GM10266 (cell line): ENCODE measurements at regions not wholly inside any gene's neighbourhood (a gene's known extent, or its start where the extent isn't known, plus 50 kb on each side); places are given as distances from the start of the nearest gene placed in this dataset.

Experiments used
- DNase-seq: peaks from one replicate; pipeline ENCODE4 v3.0.0; 2012; ENCODE audit errors: extremely low spot score
- CTCF ChIP-seq: IDR thresholded peaks from 2 replicates; pipeline ENCODE4 v1.5.1; 2012; ENCODE audit warnings: mild to moderate bottlenecking, low read depth; ENCODE audit not compliant: control insufficient read depth, insufficient read depth; ENCODE audit errors: missing control alignments

DNA sequence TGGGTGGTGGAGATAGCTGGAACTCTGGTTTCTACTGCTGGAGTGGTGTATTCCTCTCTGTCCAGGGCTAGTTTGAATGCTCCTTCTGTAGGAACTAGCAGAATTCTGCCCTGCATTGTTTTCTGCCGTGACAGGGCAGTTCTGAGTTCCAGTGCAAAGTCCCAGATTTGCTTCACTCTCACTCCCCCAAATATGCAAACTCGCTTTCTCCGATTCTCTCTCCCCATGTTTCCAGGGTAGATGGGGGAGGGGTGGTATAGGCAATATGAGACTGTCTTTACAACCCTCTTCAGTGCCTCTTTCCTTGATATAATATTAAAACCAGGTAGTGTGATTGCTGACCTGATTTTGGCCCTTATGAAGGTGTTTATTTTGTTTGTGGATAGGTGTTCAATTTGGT lies 693.3 kb upstream of the GRM3 start:
- TF ChIP-seq CTCF = no peak

GRCh38 chr7:85947767-85948166 lies 695.9 kb upstream of the GRM3 start:
- no peak for DNase-seq
- no peak for TF ChIP-seq CTCF

More for the DNA sequence above, 693.3 kb upstream of the GRM3 start:
- DNase-seq = no peak

DNA sequence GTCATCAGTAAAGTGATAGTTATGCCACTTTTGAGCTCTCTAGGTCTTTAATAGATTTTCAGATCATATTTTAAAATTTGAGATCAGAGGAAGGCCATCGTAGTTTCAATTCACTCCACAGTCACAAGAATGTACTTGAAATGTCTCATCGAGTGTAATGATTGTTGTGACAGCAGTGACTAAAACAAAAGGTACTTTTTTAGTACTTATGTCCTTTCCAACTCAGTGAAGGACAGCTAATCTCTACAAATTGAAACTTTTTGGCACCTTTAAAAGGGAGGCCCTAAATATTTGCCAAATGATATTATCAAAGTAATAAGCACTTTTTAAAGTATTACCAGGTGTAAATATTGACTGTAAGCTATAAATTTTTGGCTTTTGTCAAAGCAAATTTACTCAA lies 702.9 kb upstream of the GRM3 start:
- no peak for TF ChIP-seq CTCF
- DNase-seq = no peak

DNA sequence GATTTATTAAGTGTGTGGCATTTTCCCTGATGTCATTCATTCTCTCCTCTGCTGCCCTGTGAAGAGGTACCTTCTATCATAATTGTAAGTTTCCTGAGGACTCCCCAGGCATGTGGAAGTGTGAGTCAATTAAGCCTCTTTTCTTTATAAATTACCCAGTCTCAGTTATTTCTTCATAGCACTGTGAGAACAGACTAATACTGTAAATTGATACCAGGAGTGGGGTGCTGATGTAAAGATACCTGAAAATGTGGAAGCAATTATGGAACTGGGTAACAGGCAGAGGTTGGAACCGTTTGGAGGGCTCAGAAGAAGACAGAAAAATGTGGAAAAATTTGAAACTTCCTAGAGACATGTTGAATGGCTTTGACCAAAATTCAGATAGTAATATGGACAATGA lies 711.8 kb upstream of the GRM3 start:
- no peak for TF ChIP-seq CTCF
- DNase-seq = no peak

DNA sequence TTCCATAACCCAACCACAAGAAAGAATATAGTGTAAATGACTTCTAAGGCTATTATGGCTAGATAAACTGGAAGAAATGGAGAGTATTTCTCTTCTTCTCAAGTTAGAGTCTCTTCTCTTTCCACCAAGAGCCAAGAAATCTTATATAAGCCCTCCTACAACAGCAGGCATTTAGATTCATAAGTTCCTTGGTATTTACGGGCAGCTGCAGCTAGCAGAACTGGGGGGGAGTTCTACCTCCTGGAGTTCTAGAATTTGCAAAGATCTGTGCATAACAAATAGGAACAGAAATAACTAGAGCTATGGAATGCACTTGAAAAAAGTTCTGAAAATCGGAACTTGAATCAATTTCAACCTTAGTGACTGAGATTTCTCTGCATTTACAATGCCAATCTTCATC lies 715.2 kb upstream of the GRM3 start:
- no peak for DNase-seq
- no peak for TF ChIP-seq CTCF

- no peak for TF ChIP-seq CTCF
- DNase-seq = no peak
Measured at GRCh38 chr7:85927226-85927625, 716.5 kb upstream of the GRM3 start.

DNA sequence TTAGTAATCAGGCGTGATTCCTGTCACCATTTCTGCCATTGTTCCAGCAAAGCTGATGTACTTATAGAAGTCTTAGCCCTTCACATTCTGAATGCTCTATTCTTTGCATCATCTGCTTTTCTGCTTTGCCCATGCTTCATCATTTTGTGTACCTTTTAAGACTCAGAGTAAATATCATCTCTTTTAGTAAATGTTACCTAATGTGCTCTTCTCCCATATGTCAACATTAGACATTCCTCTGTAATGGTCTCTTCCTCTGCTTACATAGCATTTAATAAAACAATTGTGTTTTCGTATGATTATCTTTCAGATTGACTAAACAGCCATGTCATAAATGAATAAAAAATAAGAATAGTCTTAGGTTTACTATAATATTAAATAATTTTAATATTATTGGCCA lies 719.6 kb upstream of the GRM3 start:
- TF ChIP-seq CTCF = no peak
- no peak for DNase-seq

DNA sequence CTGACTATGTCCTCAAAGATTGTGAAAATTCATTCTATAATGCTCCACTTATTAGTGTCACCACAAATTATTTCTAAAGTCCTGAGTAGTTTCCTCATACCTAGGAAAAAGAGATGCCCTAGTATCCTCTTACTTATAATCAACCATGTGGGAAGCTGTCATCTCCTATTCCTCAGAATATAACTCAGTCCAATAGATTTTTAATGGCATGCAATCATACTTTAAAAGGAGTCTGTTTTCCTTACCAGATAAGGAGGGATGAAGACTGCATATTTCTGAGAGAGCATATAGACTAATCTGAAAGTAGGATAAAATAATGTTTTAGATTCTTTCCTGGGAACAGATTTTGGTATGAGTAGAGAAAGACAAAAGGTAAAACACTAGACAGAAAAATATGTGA lies 727.7 kb upstream of the GRM3 start:
- no peak for TF ChIP-seq CTCF

More for the DNA sequence above, 727.7 kb upstream of the GRM3 start:
- DNase-seq = no peak
